B cell (primary cell): ENCODE measurements at regions not wholly inside any gene's neighbourhood (a gene's known extent, or its start where the extent isn't known, plus 50 kb on each side); places are given as distances from the start of the nearest gene placed in this dataset.

Source experiments
- ATAC-seq: fragments of 200-7000 bp; cut with Tn5 transposase; one replicate; pipeline ENCODE4 v1.10.0; 2021; ENCODE audit warnings: low read depth, mild to moderate bottlenecking, moderate number of reproducible peaks, moderate library complexity
- CTCF ChIA-PET: fragments of 350-600 bp; sonication (Branson Sonifier 250); formaldehyde crosslinking; loops from one replicate; lab custom pipeline; 2021; ENCODE audit warnings: antibody characterized with exemption, inconsistent platforms; lab: Charles Lee
- POLR2A ChIA-PET: fragments of 350-600 bp; sonication (Branson Sonifier 250); formaldehyde crosslinking; loops from one replicate; lab custom pipeline; 2021; ENCODE audit warnings: antibody characterized with exemption; lab: Charles Lee
- DNase-seq: peaks from one replicate; pipeline ENCODE4 v3.0.0; 2013
- H2AFZ ChIP-seq: 2 replicates; pipeline ENCODE4 v1.6.1; 2012; ENCODE audit warnings: mild to moderate bottlenecking, low read depth, low read length; ENCODE audit not compliant: insufficient read depth, poor library complexity, severe bottlenecking
- H3K27ac ChIP-seq, 2 donors: 1 replicate in 1 of 2; 2 replicates in 1 of 2; pipeline ENCODE4 v1.5.1; 2012 to 2013; ENCODE audit warnings: low read length in 2 of 2, mild to moderate bottlenecking in 2 of 2, moderate library complexity in 1 of 2
- H3K27me3 ChIP-seq, 4 experiments: fragments of 200-600 bp in 1 of 4; sonication (generic) in 1 of 4; replicated peaks in 1 of 4; 1 replicate in 2 of 4; 2 replicates in 2 of 4; pipeline versions ENCODE4 v1.6.1 to v1.7.0; 2013 to 2016; ENCODE audit warnings: low read length in 3 of 4, mild to moderate bottlenecking in 2 of 4, mixed read lengths in 1 of 4, moderate library complexity in 1 of 4; ENCODE audit not compliant: insufficient read depth in 4 of 4, control insufficient read depth in 3 of 4; ENCODE audit errors: control extremely low read depth in 1 of 4
- H3K36me3 ChIP-seq, 2 experiments: replicated peaks in 1 of 2; 1 replicate in 1 of 2; 2 replicates in 1 of 2; pipeline versions ENCODE4 v1.6.1 to v1.7.1; 2013; ENCODE audit warnings: low read length in 1 of 2; ENCODE audit not compliant: insufficient read depth in 2 of 2, control insufficient read depth in 1 of 2; ENCODE audit errors: control extremely low read depth in 1 of 2, extremely low read depth in 1 of 2
- H3K4me1 ChIP-seq, 2 donors: fragments of 200-600 bp in 1 of 2; sonication (generic) in 1 of 2; 1 replicate in 1 of 2; 2 replicates in 1 of 2; pipeline versions ENCODE4 v1.5.1 to v1.6.1; 2013 to 2017; ENCODE audit warnings: low read length in 2 of 2; ENCODE audit not compliant: control insufficient read depth in 2 of 2, insufficient read depth in 2 of 2
- H3K4me2 ChIP-seq: replicated peaks from 2 replicates; pipeline ENCODE3; 2012; ENCODE audit warnings: mild to moderate bottlenecking, low read depth, low read length; ENCODE audit not compliant: poor library complexity, severe bottlenecking
- H3K4me3 ChIP-seq, 5 experiments: fragments of 200-600 bp in 1 of 5; sonication (generic) in 1 of 5; 1 replicate in 3 of 5; 2 replicates in 2 of 5; pipeline versions ENCODE4 v1.5.1 to v1.7.0; 2011 to 2016; ENCODE audit warnings: low read length in 4 of 5, mild to moderate bottlenecking in 4 of 5, low read depth in 2 of 5, control low read depth in 1 of 5, moderate library complexity in 1 of 5; ENCODE audit not compliant: insufficient read depth in 1 of 5; ENCODE audit errors: control extremely low read depth in 1 of 5, extremely low read depth in 1 of 5
- H3K79me2 ChIP-seq: fragments of 200-600 bp; sonication (generic); one replicate; pipeline ENCODE4 v1.6.0; 2016; ENCODE audit warnings: low read length; ENCODE audit not compliant: control insufficient read depth, insufficient read depth
- H3K9ac ChIP-seq: fragments of 200-600 bp; sonication (generic); 2 replicates; pipeline ENCODE4 v1.6.1; 2017; ENCODE audit warnings: mild to moderate bottlenecking, low read length, moderate library complexity
- H3K9me3 ChIP-seq, 3 donors: one replicate each; pipeline versions ENCODE4 v1.6.1 to v1.7.1; 2013; ENCODE audit warnings: low read length in 2 of 3; ENCODE audit not compliant: control insufficient read depth in 2 of 3, insufficient read depth in 1 of 3; ENCODE audit errors: control extremely low read depth in 1 of 3
- H4K20me1 ChIP-seq: 2 replicates; pipeline ENCODE4 v1.6.0; 2012; ENCODE audit warnings: mild to moderate bottlenecking, low read length; ENCODE audit not compliant: insufficient read depth, control insufficient read depth, poor library complexity, severe bottlenecking
- H3K27ac Mint-ChIP-seq: one replicate; pipeline ENCODE4 v1.8.0; 2021; ENCODE audit warnings: mixed read lengths
- H3K27me3 Mint-ChIP-seq: one replicate; pipeline ENCODE4 v1.8.0; 2021; ENCODE audit warnings: mixed read lengths
- H3K4me1 Mint-ChIP-seq: one replicate; pipeline ENCODE4 v1.8.0; 2021; ENCODE audit warnings: mixed read lengths
- H3K4me3 Mint-ChIP-seq: one replicate; pipeline ENCODE4 v1.8.0; 2021; ENCODE audit warnings: mixed read lengths
- H3K9me3 Mint-ChIP-seq: one replicate; pipeline ENCODE4 v1.8.0; 2022; ENCODE audit warnings: mixed read lengths; ENCODE audit not compliant: insufficient read depth
- CTCF ChIP-seq: fragments of 200-600 bp; IDR thresholded peaks from one replicate; pipeline ENCODE4 v1.8.0; 2022; ENCODE audit warnings: antibody characterized with exemption, mild to moderate bottlenecking
- EZH2 ChIP-seq: IDR thresholded peaks from 2 replicates; pipeline ENCODE4 v1.6.1; 2012; ENCODE audit warnings: borderline replicate concordance, low read depth, mild to moderate bottlenecking, moderate library complexity, low read length; ENCODE audit not compliant: insufficient read depth, poor library complexity, severe bottlenecking
- WGBS: methylation state at CpG from one replicate; pipeline ENCODE4 v1.1.5; 2013; ENCODE audit warnings: missing lambda C conversion rate; ENCODE audit not compliant: insufficient coverage; 5-methylcytosine and 5-hydroxymethylcytosine counted together
- intact Hi-C: fragments of 100-400 bp; cut with micrococcal nuclease; formaldehyde crosslinking; loops from one replicate; pipeline ENCODE4 v1.10.0; 2022

GRCh38 chr6:156686995-156687788 is 90.0 kb upstream of the ARID1B start:
- intact Hi-C loops = loop anchor here (1.0 to 2.0 kb wide), 6 partner anchors 32 to 588 kb away; partner anchors contain the start of gene ARID1B
- no peaks in the 10 kb centered on the region for H3K9me3 Mint-ChIP-seq

More at GRCh38 chr6:156686995-156687788, 90.0 kb upstream of the ARID1B start:
- Mint-ChIP-seq H3K27me3 (no peaks in the 10 kb centered on the region), H3K4me1 (peaks cover 59% of the 10 kb centered on the region), H3K27ac (peak overlapping the region; percentile 98), H3K4me3 (peak overlapping the region; percentile 88)
- Histone ChIP-seq H3K9me3 (no peaks in the 10 kb centered on the region), H3K9ac (peak overlapping the region; percentile 93), H2AFZ (peak overlapping the region; percentile 97), H3K4me2 (peak overlapping the region; percentile 90), H3K4me3 (peak overlapping the region; percentile 80 to 99 (median 84)), H3K27ac (peak overlapping the region; percentile 92 to 94), H3K4me1 (peaks cover 50% of the 10 kb centered on the region in 2 donors), H4K20me1 (no peaks in the 10 kb centered on the region), H3K27me3 (no peaks in the 10 kb centered on the region), H3K79me2 (peaks cover 22% of the 10 kb centered on the region), H3K36me3 (no peaks in the 10 kb centered on the region)
- POLR2A ChIA-PET = interaction anchor here (0.6 to 2.6 kb wide), 8 partner anchors 12 to 98 kb away, joined by 3 to 20 read pairs (median 4); partner anchors contain the start of gene ARID1B
- CTCF ChIA-PET = interaction anchor here (0.7 to 4.2 kb wide), 7 partner anchors 14 to 1358 kb away, joined by 3 to 34 read pairs (median 4); partner anchors contain the start of gene ARID1B
- DNase-seq = peak; percentile 91
- TF ChIP-seq CTCF (no peak), EZH2 (no peak)
- peak; percentile 83 for ATAC-seq
- under 1% methylated on average over 105 of the region's 105 CpGs for WGBS
